Breast epithelium (tissue), 4 donors: ENCODE measurements at regions not wholly inside any gene's neighbourhood (a gene's known extent, or its start where the extent isn't known, plus 50 kb on each side); places are given as distances from the start of the nearest gene placed in this dataset.

Source experiments
- DNase-seq, 2 donors: peaks; one replicate each; pipeline ENCODE4 v3.0.0-alpha.2; 2019; ENCODE audit warnings: low spot score in 2 of 2
- H3K27ac ChIP-seq, 2 donors: fragments of 200-600 bp; sonication (generic) in 1 of 2; one replicate each; pipeline ENCODE4 v1.5.1; 2016 to 2019; ENCODE audit warnings: mild to moderate bottlenecking in 1 of 2
- H3K27me3 ChIP-seq, 2 donors: fragments of 200-600 bp; sonication (generic) in 1 of 2; one replicate each; pipeline versions ENCODE4 v1.5.1 to v1.6.0; 2017 to 2019; ENCODE audit warnings: control low read depth in 1 of 2, mild to moderate bottlenecking in 1 of 2
- H3K36me3 ChIP-seq: fragments of 200-600 bp; one replicate; pipeline ENCODE4 v1.5.1; 2019
- H3K4me1 ChIP-seq, 2 donors: fragments of 200-600 bp; sonication (generic); one replicate each; pipeline ENCODE4 v1.5.1; 2016 to 2019; ENCODE audit warnings: control low read depth in 1 of 2
- H3K4me3 ChIP-seq, 3 donors: fragments of 200-600 bp; sonication (generic); 1 replicate in 2 of 3; 2 replicates in 1 of 3; pipeline ENCODE4 v1.5.1; 2016 to 2019; ENCODE audit warnings: mild to moderate bottlenecking in 3 of 3, moderate library complexity in 2 of 3
- H3K9me3 ChIP-seq, 2 donors: fragments of 200-600 bp; sonication (generic) in 1 of 2; one replicate each; pipeline ENCODE4 v1.5.1; 2016 to 2019; ENCODE audit warnings: control low read depth in 1 of 2
- POLR2A ChIP-seq: fragments of 450-650 bp; IDR thresholded peaks from one replicate; pipeline ENCODE4 v1.6.1; 2016; ENCODE audit warnings: antibody characterized with exemption, mild to moderate bottlenecking, moderate library complexity
- POLR2AphosphoS5 ChIP-seq, 3 donors: sonication (generic); formaldehyde crosslinking; IDR thresholded peaks; one replicate each; pipeline ENCODE4 v1.6.1; 2017; ENCODE audit warnings: antibody characterized with exemption in 3 of 3
- intact Hi-C: fragments of 100-400 bp; cut with DNase I; formaldehyde crosslinking; loops from one replicate; pipeline ENCODE4 v1.15.1; 2023; ENCODE audit warnings: low total_unique reads
- TF ChIP-seq, protein P1 (sequence below), 3 donors: fragments of 450-650 bp; IDR thresholded peaks; one replicate each; pipeline ENCODE4 v1.5.1; 2016 to 2017; ENCODE audit warnings: antibody characterized with exemption in 3 of 3, mild to moderate bottlenecking in 3 of 3, moderate library complexity in 3 of 3

DNA sequence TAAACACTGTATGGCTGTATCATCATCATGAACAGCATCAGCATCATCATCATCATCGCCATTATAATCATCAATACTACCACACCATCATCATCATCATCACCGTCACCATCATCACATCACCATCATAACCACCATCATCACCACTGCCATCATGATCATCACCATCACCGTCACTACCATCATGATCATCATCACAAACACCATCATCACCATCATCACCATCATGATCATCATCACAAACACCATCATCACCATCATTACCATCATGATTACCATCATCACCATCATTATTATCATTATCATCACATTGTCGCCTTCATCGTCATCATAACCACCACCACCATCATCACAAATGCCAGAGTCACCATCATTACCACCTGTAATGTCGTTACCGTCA, 1196.9 kb downstream of the NLGN4X start:
- DNase-seq: no peak
- no peaks in the 10 kb centered on the region for H3K36me3 ChIP-seq
- H3K27ac ChIP-seq: no peak overlapping the region
- peaks cover 0 to 2% of the 10 kb centered on the region in 2 donors for H3K9me3 ChIP-seq
- intact Hi-C loops: no loop called here
- TF ChIP-seq POLR2AphosphoS5 (IDR thresholded peaks at IDR 0.05) (no peak), POLR2A (no peak)
- TF ChIP-seq, protein P1, sequence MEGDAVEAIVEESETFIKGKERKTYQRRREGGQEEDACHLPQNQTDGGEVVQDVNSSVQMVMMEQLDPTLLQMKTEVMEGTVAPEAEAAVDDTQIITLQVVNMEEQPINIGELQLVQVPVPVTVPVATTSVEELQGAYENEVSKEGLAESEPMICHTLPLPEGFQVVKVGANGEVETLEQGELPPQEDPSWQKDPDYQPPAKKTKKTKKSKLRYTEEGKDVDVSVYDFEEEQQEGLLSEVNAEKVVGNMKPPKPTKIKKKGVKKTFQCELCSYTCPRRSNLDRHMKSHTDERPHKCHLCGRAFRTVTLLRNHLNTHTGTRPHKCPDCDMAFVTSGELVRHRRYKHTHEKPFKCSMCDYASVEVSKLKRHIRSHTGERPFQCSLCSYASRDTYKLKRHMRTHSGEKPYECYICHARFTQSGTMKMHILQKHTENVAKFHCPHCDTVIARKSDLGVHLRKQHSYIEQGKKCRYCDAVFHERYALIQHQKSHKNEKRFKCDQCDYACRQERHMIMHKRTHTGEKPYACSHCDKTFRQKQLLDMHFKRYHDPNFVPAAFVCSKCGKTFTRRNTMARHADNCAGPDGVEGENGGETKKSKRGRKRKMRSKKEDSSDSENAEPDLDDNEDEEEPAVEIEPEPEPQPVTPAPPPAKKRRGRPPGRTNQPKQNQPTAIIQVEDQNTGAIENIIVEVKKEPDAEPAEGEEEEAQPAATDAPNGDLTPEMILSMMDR (IDR thresholded peaks at IDR 0.05): no peak
- H3K27me3 ChIP-seq: no peaks in the 10 kb centered on the region
- no peak overlapping the region for H3K4me3 ChIP-seq
- H3K4me1 ChIP-seq: no peaks in the 10 kb centered on the region

GRCh38 chrX:5015451-5015850, 1213.2 kb downstream of the NLGN4X start:
- no peak for DNase-seq
- H3K9me3 ChIP-seq: no peaks in the 10 kb centered on the region
- intact Hi-C loops: no loop called here
- TF ChIP-seq, protein P1 (IDR thresholded peaks at IDR 0.05): no peak
- H3K27me3 ChIP-seq: no peaks in the 10 kb centered on the region
- H3K4me1 ChIP-seq: no peaks in the 10 kb centered on the region
- no peak overlapping the region for H3K27ac ChIP-seq
- H3K4me3 ChIP-seq: no peak overlapping the region
- H3K36me3 ChIP-seq: no peaks in the 10 kb centered on the region

GRCh38 chrX:4994855-4995254, 1233.8 kb downstream of the NLGN4X start:
- H3K9me3 ChIP-seq: no peaks in the 10 kb centered on the region
- TF ChIP-seq, protein P1 (IDR thresholded peaks at IDR 0.05): no peak
- H3K36me3 ChIP-seq: no peaks in the 10 kb centered on the region
- H3K27ac ChIP-seq: no peak overlapping the region
- intact Hi-C loops: no loop called here
- no peaks in the 10 kb centered on the region for H3K27me3 ChIP-seq
- no peaks in the 10 kb centered on the region for H3K4me1 ChIP-seq
- no peak for DNase-seq
- no peak overlapping the region for H3K4me3 ChIP-seq

DNA sequence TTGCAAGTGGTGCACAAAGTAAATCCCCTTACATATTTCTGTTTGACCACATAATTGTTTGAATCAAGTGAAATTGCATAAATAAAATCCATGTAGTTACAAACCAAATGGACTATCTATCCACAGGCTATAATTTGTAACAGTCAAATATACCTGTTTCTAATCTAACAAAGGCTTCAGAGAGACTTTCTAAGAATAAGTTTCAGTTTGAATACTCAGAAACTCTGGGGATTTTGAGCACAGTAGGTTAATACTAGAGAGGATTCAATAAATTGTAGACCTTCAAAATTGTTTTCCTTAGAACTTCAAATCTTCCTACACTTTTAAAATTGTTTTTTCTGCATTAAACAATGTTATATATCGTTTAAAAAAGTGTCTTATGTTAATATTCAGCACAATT, 1250.1 kb downstream of the NLGN4X start:
- no peaks in the 10 kb centered on the region for H3K36me3 ChIP-seq
- intact Hi-C loops: no loop called here
- no peaks in the 10 kb centered on the region for H3K27me3 ChIP-seq
- peaks cover 0 to 3% of the 10 kb centered on the region in 2 donors for H3K9me3 ChIP-seq
- no peak overlapping the region for H3K27ac ChIP-seq
- no peaks in the 10 kb centered on the region for H3K4me1 ChIP-seq
- no peak for DNase-seq
- H3K4me3 ChIP-seq: no peak overlapping the region
- TF ChIP-seq POLR2A (no peak), POLR2AphosphoS5 (IDR thresholded peaks at IDR 0.05) (no peak)
- TF ChIP-seq, protein P1 (IDR thresholded peaks at IDR 0.05): no peak

- DNase-seq: no peak
- Histone ChIP-seq H3K27ac (no peak overlapping the region), H3K4me3 (no peak overlapping the region), H3K9me3 (peaks cover 4 to 16% of the 10 kb centered on the region in 2 donors), H3K36me3 (no peaks in the 10 kb centered on the region), H3K27me3 (no peaks in the 10 kb centered on the region), H3K4me1 (no peaks in the 10 kb centered on the region)
- intact Hi-C loops: no loop called here
- no peak for TF ChIP-seq POLR2AphosphoS5 (IDR thresholded peaks at IDR 0.05)
- TF ChIP-seq POLR2A: no peak
- TF ChIP-seq, protein P1 (IDR thresholded peaks at IDR 0.05): no peak
These were observed 1257.0 kb downstream of the NLGN4X start for GRCh38 chrX:4971646-4972045.
